PC-3 (cell line): ENCODE measurements at regions not wholly inside any gene's neighbourhood (a gene's known extent, or its start where the extent isn't known, plus 50 kb on each side); places are given as distances from the start of the nearest gene placed in this dataset.

Experiments used
- CTCF ChIP-seq: fragments of 300-600 bp; sonication (generic); conservative IDR thresholded peaks from 2 replicates; pipeline ENCODE4 v1.5.1; 2017; ENCODE audit warnings: antibody characterized with exemption, low read depth, mild to moderate bottlenecking, low read length
- EZH2 ChIP-seq: fragments of 300-600 bp; sonication (generic); IDR thresholded peaks from one replicate; pipeline ENCODE4 v1.6.1; 2017; ENCODE audit warnings: antibody characterized with exemption, mild to moderate bottlenecking, low read length; ENCODE audit not compliant: unreplicated experiment
- EZH2phosphoT487 ChIP-seq: fragments of 300-600 bp; sonication (generic); IDR thresholded peaks from 2 replicates; pipeline ENCODE4 v1.6.1; 2018; ENCODE audit warnings: mild to moderate bottlenecking, antibody characterized with exemption, low read length, borderline replicate concordance

- TF ChIP-seq CTCF (no peak), EZH2 (no peak), EZH2phosphoT487 (no peak)
These were observed 464.9 kb upstream of the MPDZ start for GRCh38 chr9:13744261-13744901.
